GM18508 (cell line): ENCODE measurements at regions not wholly inside any gene's neighbourhood (a gene's known extent, or its start where the extent isn't known, plus 50 kb on each side); places are given as distances from the start of the nearest gene placed in this dataset.
"Not testable (repeated sequence)": the region's sequence is repeated elsewhere in the genome, so short reads cannot be mapped to it uniquely, and the experiment has no call there.

Experiments used
- ATAC-seq: cut with Tn5 transposase; IDR thresholded peaks from one replicate; pipeline ENCODE4 v1.9.1; 2021; ENCODE audit warnings: moderate number of reproducible peaks; ENCODE audit not compliant: insufficient read depth, unreplicated experiment

GRCh38 chr4:31660916-31661315, 940.7 kb downstream of the PCDH7 start:
- no peak for ATAC-seq

DNA sequence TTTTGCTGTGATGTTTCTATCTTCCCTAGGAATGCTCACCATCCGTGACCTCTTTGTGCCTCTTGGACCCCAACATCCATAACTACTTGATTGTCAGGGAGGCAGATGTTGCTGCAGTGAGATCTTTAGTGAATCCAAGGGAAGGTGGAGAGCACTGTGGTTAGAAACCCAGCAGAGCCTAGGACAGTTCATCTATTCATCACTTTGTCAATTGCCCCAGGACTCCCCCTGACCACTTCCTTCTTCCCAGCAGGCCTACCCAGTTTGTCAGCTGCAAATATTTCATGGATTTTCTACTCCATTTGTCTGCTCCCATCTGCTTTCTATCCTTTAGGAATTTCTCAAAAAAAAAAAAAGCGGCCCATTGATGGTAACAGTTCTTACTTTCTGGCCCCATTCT, 942.8 kb downstream of the PCDH7 start:
- no peak for ATAC-seq

DNA sequence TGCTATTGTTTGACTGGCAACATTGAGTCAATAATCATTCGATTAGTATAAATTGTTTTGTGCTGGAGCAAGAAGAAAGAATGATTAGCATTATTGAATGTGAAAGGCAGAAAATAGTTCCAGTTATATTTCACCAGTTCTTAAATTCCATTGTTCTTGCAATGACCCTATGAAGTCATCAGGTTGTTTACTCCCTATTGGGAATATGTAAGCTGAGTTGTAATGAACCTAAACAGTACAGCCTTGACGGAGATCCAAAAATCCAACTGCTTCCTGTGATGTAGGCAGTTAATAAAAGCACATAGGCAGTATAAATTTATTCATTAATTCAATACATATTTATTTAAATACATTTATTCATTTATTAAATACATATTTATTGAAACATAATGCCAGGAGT, 947.5 kb downstream of the PCDH7 start:
- no peak for ATAC-seq

GRCh38 chr4:31674313-31674947, 954.3 kb downstream of the PCDH7 start:
- no peak for ATAC-seq

- ATAC-seq, result no peak
These were observed 958.2 kb downstream of the PCDH7 start for GRCh38 chr4:31678356-31678755.

GRCh38 chr4:31682796-31683195, 962.6 kb downstream of the PCDH7 start:
- no peak for ATAC-seq

DNA sequence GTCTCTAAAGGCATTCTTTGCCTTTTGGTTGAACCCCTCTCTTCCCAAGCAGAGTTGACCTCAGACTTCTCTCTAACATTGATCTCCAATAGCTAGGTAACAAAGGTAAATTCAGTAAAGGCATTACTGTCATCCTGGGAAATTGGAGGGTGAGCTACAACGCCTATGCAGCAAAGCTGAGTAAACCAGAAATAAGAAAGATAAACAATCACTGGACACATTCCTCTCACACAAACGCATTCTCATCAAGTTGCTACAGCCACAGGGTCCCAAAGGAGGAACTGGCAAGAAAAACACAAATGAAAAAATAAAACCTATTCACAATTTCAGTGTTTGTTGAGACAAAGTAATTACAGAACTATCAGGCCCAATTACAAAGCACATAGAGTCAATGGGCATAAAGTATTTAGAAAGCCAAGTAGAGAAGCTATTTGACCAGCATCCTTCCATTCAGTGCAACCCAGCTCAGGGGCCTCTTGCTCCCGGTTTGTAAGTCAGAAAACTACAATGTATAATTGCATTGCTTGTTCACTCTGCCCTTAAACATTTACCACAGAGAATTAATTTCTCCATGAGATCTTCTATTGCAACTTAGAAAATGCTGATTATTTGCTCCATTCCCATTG, 967.7 kb downstream of the PCDH7 start:
- ATAC-seq, result no peak

DNA sequence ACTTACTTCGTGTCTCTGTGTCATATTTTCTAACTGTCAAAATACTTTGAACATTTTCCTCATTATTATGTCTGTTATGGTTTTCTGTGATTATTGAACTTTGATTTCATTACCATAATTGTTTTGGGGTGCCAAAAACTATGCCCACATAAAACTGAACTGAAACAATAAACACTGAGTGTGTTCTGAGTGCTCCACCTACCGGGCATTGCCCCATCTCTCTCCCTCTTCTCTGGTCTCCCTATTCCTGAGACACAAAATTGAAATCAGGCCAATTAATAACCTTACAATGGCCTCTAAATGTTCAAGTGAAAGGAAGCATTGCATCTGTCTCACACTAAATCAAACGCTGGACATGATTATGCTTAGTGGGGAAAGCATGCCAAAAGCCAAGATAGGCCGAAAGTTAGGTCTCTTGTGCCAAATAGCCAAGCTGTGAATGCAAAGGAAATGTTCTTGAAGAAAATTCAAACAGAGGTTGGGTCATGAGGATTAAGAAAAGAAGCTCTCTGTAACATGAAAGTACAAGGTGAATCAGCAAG, 972.3 kb downstream of the PCDH7 start:
- no peak for ATAC-seq

- no peak for ATAC-seq
These were observed 981.1 kb downstream of the PCDH7 start for GRCh38 chr4:31701256-31701655.

- ATAC-seq, result no peak
These were observed 982.2 kb downstream of the PCDH7 start for GRCh38 chr4:31702326-31702725.

DNA sequence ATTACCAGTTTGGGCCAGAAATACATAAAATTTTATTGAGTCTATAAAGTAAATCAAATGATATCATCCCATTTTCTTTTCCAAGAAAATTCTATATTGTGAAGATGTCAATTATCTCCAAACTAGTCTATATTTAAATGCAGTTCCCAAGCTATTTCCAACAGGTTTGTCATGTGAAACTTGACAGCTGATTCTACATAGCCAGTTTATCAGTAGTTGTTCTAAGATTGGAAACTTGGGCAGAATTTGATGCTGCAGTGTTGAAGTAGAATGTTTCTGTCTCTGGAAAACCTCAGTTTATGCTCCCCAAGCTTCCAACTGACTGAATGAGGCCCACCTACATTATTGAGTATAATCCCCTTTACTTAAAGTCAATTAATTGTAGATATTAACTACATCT, 994.1 kb downstream of the PCDH7 start:
- ATAC-seq, result no peak

GRCh38 chr4:31715302-31715701, 995.1 kb downstream of the PCDH7 start:
- no peak for ATAC-seq

DNA sequence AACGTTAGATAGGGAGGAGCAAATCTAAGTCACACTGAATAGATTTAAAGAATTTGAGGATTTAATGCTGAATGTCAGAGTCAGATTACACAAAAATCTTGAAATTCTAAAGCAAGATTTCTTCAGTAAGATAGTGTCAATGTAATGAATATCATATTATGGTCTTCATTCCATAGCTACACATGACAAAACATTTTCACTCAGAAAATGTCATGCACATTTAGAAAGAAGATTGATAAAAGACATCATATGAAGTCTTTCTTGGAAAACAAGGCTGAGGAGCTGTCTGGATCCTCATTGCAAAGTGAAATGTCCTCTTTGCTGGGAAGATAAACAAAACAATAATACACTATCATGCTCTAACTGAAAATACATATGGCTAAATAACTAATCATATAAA, 1006.9 kb downstream of the PCDH7 start:
- ATAC-seq, result no peak

DNA sequence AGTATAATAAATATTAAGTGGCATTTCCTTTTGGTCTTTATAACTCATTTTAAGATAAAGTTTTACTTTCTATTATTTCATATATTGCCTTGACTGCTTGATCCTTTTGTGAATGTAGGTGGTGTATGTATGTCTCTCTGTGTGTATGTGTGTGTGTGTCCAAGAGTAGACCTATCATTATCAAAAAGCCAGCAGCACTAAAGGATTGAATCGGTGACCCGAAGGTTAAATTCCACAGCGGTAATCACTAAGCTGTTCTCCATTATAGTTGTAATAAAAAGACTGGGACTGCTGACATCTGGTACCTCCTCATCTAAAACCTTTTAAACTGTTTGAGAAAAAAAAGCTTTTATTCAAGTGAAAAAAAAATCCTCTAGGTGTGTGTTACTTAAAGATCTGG, 1014.8 kb downstream of the PCDH7 start:
- no peak for ATAC-seq

GRCh38 chr4:31737419-31737818, 1017.2 kb downstream of the PCDH7 start:
- ATAC-seq, result no peak

GRCh38 chr4:31741326-31741725, 1021.2 kb downstream of the PCDH7 start:
- ATAC-seq, result no peak

GRCh38 chr4:31748382-31748781, 1028.2 kb downstream of the PCDH7 start:
- no peak for ATAC-seq

GRCh38 chr4:31750581-31750980, 1030.4 kb downstream of the PCDH7 start:
- not testable (repeated sequence) for ATAC-seq

GRCh38 chr4:31755751-31756150, 1035.6 kb downstream of the PCDH7 start:
- no peak for ATAC-seq

DNA sequence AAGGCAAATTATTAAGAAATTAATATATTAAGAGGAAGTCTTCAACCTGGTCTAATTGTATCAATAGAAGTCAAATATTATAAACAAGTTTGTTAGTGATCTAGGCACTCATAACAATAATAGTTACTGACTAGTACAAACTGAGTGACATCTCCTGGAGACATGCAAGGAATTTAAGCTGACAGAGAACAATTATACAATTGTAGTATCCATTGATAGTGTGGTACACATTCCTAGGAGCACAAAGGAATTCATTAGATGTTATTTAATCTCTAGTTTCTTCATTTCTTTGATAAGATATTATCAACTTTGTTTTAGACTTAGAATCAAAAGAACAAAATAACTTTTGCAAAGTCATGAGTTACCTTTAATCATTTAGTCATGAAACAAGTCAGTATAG, 1048.6 kb downstream of the PCDH7 start:
- no peak for ATAC-seq

GRCh38 chr4:31783311-31783710, 1063.1 kb downstream of the PCDH7 start:
- no peak for ATAC-seq

DNA sequence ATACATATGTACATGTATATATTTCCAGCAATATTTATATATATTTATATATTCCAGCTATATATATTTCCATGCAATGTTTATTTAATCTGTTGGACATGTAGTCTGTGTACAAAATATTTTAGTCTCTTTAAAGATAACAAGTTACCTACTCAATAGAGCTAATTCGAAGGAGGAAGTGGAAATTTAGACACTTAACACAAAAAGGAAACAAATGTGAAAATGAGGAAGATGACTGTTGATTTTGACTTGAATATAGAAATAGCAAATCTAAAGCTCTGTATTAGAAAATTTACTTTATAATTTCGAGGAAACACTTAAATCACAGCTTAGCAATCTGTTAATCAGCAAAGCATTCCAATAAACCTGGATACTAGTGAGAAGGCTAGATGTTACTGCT, 1064.4 kb downstream of the PCDH7 start:
- no peak for ATAC-seq
